ENCODE measurements at regions not wholly inside any gene's neighbourhood (a gene's known extent, or its start where the extent isn't known, plus 50 kb on each side); places are given as distances from the start of the nearest gene placed in this dataset.

- Histone ChIP-seq H3K27ac (no peak overlapping the region), H3K27me3 (replicated peaks) (no peaks in the 10 kb centered on the region), H3K4me3 (ENCODE audit: low read depth, low read length) (no peak overlapping the region), H3K36me3 (replicated peaks) (no peaks in the 10 kb centered on the region)
- no peak for DNase-seq
- TF ChIP-seq CTCF (IDR thresholded peaks at IDR 0.05; ENCODE audit: low read depth, low read length, missing control alignments): no peak
- in situ Hi-C loops (cut with HindIII; ENCODE audit: low pct_ligation_motif_present, low sequenced_read_pairs): no loop called here
Observed at GRCh38 chr1:88035578-88035977, 648.5 kb upstream of the PKN2 start.

- H3K4me3 ChIP-seq (ENCODE audit: low read depth, low read length): no peak overlapping the region
- in situ Hi-C loops (cut with HindIII; ENCODE audit: low pct_ligation_motif_present, low sequenced_read_pairs): no loop called here
- no peaks in the 10 kb centered on the region for H3K27me3 ChIP-seq (replicated peaks)
- no peak for TF ChIP-seq CTCF (IDR thresholded peaks at IDR 0.05; ENCODE audit: low read depth, low read length, missing control alignments)
- no peak overlapping the region for H3K27ac ChIP-seq
- DNase-seq: no peak
- no peaks in the 10 kb centered on the region for H3K36me3 ChIP-seq (replicated peaks)
Observed at GRCh38 chr1:88036345-88037014, 647.6 kb upstream of the PKN2 start.

GRCh38 chr1:88039240-88039639 is 644.8 kb upstream of the PKN2 start:
- Histone ChIP-seq H3K36me3 (replicated peaks) (no peaks in the 10 kb centered on the region), H3K4me3 (ENCODE audit: low read depth, low read length) (no peak overlapping the region), H3K27ac (no peak overlapping the region), H3K27me3 (replicated peaks) (no peaks in the 10 kb centered on the region)
- TF ChIP-seq CTCF (IDR thresholded peaks at IDR 0.05; ENCODE audit: low read depth, low read length, missing control alignments): no peak
- in situ Hi-C loops (cut with HindIII; ENCODE audit: low pct_ligation_motif_present, low sequenced_read_pairs): no loop called here
- no peak for DNase-seq

GRCh38 chr1:88043834-88044233 is 640.2 kb upstream of the PKN2 start:
- H3K27me3 ChIP-seq (replicated peaks): no peaks in the 10 kb centered on the region
- H3K27ac ChIP-seq: no peak overlapping the region
- in situ Hi-C loops (cut with HindIII; ENCODE audit: low pct_ligation_motif_present, low sequenced_read_pairs): no loop called here
- H3K4me3 ChIP-seq (ENCODE audit: low read depth, low read length): no peak overlapping the region
- DNase-seq: no peak
- TF ChIP-seq CTCF (IDR thresholded peaks at IDR 0.05; ENCODE audit: low read depth, low read length, missing control alignments): no peak
- H3K36me3 ChIP-seq (replicated peaks): no peaks in the 10 kb centered on the region

- no peaks in the 10 kb centered on the region for H3K36me3 ChIP-seq (replicated peaks)
- H3K27me3 ChIP-seq (replicated peaks): no peaks in the 10 kb centered on the region
- no peak overlapping the region for H3K27ac ChIP-seq
- no peak overlapping the region for H3K4me3 ChIP-seq (ENCODE audit: low read depth, low read length)
- in situ Hi-C loops (cut with HindIII; ENCODE audit: low pct_ligation_motif_present, low sequenced_read_pairs): no loop called here
- no peak for TF ChIP-seq CTCF (IDR thresholded peaks at IDR 0.05; ENCODE audit: low read depth, low read length, missing control alignments)
- DNase-seq: no peak
Observed at GRCh38 chr1:88052167-88052566, 631.9 kb upstream of the PKN2 start.

- no peak overlapping the region for H3K4me3 ChIP-seq (ENCODE audit: low read depth, low read length)
- H3K27me3 ChIP-seq (replicated peaks): no peaks in the 10 kb centered on the region
- no peak overlapping the region for H3K27ac ChIP-seq
- TF ChIP-seq CTCF (IDR thresholded peaks at IDR 0.05; ENCODE audit: low read depth, low read length, missing control alignments): no peak
- DNase-seq: no peak
- no peaks in the 10 kb centered on the region for H3K36me3 ChIP-seq (replicated peaks)
- in situ Hi-C loops (cut with HindIII; ENCODE audit: low pct_ligation_motif_present, low sequenced_read_pairs): no loop called here
Observed at GRCh38 chr1:88053065-88053464, 631.0 kb upstream of the PKN2 start.

Measured in brain microvascular endothelial cell (primary cell).